ENCODE measurements at regions not wholly inside any gene's neighbourhood (a gene's known extent, or its start where the extent isn't known, plus 50 kb on each side); places are given as distances from the start of the nearest gene placed in this dataset.

- TF ChIP-seq REST (IDR thresholded peaks at IDR 0.05; ENCODE audit: low read depth) (no peak), ELF1 (IDR thresholded peaks at IDR 0.05; ENCODE audit: borderline replicate concordance, low read depth) (no peak), ATF3 (IDR thresholded peaks at IDR 0.05) (no peak), POLR2A (IDR thresholded peaks at IDR 0.05; ENCODE audit: borderline replicate concordance, extremely low read depth, insufficient read depth, insufficient read length) (no peak), SIN3A (IDR thresholded peaks at IDR 0.05; ENCODE audit: low read depth) (no peak), JUND (IDR thresholded peaks at IDR 0.05) (no peak), ZBTB33 (IDR thresholded peaks at IDR 0.05; ENCODE audit: extremely low read depth, insufficient replicate concordance, low read length) (no peak), YY1 (IDR thresholded peaks at IDR 0.05; ENCODE audit: extremely low read depth, insufficient replicate concordance, low read depth, low read length) (no peak), POLR2AphosphoS5 (IDR thresholded peaks at IDR 0.05; ENCODE audit: low read depth, low read length) (no peak), TCF7L2 (IDR thresholded peaks at IDR 0.05; ENCODE audit: borderline replicate concordance, extremely low read depth, insufficient read depth, insufficient read length) (no peak)
These were observed 173.0 kb upstream of the JAG1 start (continued) for GRCh38 chr20:10846766-10847165.
